Brain microvascular endothelial cell (primary cell): ENCODE measurements at regions not wholly inside any gene's neighbourhood (a gene's known extent, or its start where the extent isn't known, plus 50 kb on each side); places are given as distances from the start of the nearest gene placed in this dataset.

ENCODE experiments used
- DNase-seq: peaks from one replicate; pipeline ENCODE4 v3.0.0-alpha.2; 2020
- H3K27ac ChIP-seq: fragments of 250-450 bp; sonication (Bioruptor Pico); 2 replicates; pipeline ENCODE4 v1.5.1; 2020; ENCODE audit warnings: mild to moderate bottlenecking, moderate library complexity
- H3K27me3 ChIP-seq: fragments of 250-450 bp; sonication (Bioruptor Pico); replicated peaks from 2 replicates; pipeline ENCODE4 v1.5.1; 2020; ENCODE audit warnings: mild to moderate bottlenecking
- H3K36me3 ChIP-seq: fragments of 250-450 bp; sonication (Bioruptor Pico); replicated peaks from 2 replicates; pipeline ENCODE4 v1.5.1; 2020; ENCODE audit warnings: mild to moderate bottlenecking
- H3K4me3 ChIP-seq: 2 replicates; pipeline ENCODE4 v1.5.1; 2011; ENCODE audit warnings: low read depth, mild to moderate bottlenecking, control low read depth, low read length, moderate library complexity
- in situ Hi-C: cut with HindIII; loops from 2 replicates; pipeline ENCODE4 v1.10.0; 2017; ENCODE audit warnings: low sequenced_read_pairs, low pct_ligation_motif_present
- TF ChIP-seq, protein P1 (sequence below): IDR thresholded peaks from 2 replicates; pipeline ENCODE4 v1.5.1; 2011; ENCODE audit warnings: low read depth, mild to moderate bottlenecking, moderate library complexity, low read length, control low read depth, inconsistent platforms; ENCODE audit errors: missing control alignments

DNA sequence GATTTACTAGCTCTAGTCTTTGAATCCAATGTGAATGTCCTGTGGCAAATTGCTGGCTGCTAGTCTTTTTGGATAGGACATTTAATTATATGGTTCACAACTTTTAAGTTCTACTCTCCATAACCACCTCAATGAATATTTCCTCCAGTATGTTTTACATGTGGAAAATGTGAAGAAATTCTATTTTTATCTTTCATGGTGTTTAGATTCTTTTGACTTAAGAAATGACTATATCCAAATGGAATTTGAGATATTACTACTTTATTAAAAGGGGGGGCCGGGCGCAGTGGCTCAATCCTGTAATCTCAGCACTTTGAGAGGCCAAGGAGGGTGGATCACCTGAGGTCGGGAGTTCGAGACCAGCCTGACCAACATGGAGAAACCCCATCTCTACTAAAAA is 202.0 kb downstream of the ARL4A start:
- TF ChIP-seq, protein P1, sequence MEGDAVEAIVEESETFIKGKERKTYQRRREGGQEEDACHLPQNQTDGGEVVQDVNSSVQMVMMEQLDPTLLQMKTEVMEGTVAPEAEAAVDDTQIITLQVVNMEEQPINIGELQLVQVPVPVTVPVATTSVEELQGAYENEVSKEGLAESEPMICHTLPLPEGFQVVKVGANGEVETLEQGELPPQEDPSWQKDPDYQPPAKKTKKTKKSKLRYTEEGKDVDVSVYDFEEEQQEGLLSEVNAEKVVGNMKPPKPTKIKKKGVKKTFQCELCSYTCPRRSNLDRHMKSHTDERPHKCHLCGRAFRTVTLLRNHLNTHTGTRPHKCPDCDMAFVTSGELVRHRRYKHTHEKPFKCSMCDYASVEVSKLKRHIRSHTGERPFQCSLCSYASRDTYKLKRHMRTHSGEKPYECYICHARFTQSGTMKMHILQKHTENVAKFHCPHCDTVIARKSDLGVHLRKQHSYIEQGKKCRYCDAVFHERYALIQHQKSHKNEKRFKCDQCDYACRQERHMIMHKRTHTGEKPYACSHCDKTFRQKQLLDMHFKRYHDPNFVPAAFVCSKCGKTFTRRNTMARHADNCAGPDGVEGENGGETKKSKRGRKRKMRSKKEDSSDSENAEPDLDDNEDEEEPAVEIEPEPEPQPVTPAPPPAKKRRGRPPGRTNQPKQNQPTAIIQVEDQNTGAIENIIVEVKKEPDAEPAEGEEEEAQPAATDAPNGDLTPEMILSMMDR = no peak
- peak; percentile 40 for DNase-seq
- H3K27ac ChIP-seq = no peak overlapping the region

DNA sequence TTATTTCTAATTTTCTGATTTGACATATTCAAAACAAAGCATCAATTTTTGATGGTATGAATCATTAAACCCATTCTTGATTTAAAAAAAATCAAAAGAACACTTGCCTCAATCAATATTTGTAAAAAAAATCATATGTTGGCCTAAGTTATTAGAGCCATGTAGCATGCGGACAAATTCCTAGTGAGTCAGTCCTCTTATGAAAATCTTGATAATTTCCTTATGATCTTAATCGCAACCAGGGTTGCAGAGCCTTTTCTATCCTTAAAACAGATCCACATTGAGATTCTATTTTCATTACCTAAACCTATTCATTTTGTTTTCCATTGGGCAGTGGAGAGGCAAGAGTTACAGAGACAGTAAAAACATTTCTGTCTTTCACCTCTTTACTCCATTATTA is 203.2 kb downstream of the ARL4A start:
- H3K27me3 ChIP-seq = no peaks in the 10 kb centered on the region
- in situ Hi-C loops = no loop called here
- TF ChIP-seq, protein P1 = no peak
- no peak for DNase-seq
- no peak overlapping the region for H3K4me3 ChIP-seq
- H3K27ac ChIP-seq = no peak overlapping the region
- no peaks in the 10 kb centered on the region for H3K36me3 ChIP-seq

More for the DNA sequence above, 202.0 kb downstream of the ARL4A start:
- Histone ChIP-seq H3K36me3 (no peaks in the 10 kb centered on the region), H3K4me3 (no peak overlapping the region), H3K27me3 (no peaks in the 10 kb centered on the region)
- in situ Hi-C loops = no loop called here

DNA sequence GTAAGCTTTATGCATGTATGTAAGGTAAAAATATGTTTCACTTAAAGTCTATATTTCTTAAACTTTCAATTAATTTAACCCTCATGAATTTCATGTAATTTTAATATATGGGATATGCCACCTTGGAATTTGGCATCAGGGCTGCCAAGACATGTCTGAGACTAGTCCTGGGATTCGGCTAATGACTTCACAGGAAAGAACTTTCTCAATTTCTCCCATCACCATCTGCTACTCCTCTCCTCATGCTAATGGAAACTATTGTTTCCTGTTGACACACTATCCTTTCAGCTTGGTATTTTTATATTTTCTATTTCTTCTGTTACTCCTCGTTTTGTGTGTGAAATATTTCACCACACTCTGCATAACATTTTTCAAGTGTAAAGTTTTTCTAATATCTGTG is 205.9 kb downstream of the ARL4A start:
- Histone ChIP-seq H3K27me3 (no peaks in the 10 kb centered on the region), H3K36me3 (no peaks in the 10 kb centered on the region), H3K4me3 (no peak overlapping the region), H3K27ac (no peak overlapping the region)
- no peak for DNase-seq
- TF ChIP-seq, protein P1 = no peak
- in situ Hi-C loops = no loop called here

DNA sequence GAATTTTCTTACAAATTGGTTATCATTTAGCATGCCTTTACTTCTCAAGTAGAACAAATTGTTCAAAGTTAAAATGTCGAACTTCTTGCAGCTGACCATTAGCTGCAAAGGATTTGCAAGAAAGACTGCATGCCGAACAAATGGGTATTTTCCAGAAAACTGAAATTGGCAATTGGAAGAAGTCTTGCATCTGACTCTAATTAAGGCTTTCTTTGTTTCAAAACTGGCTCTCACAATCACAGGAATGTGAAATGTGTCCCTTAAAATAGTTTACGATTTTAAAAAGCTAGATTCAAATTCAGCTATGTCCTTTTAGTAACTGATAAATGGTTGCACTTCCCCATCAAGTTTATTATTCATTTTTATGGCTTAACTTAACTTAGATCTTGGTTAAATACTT is 207.9 kb downstream of the ARL4A start:
- Histone ChIP-seq H3K36me3 (no peaks in the 10 kb centered on the region), H3K27me3 (no peaks in the 10 kb centered on the region), H3K27ac (no peak overlapping the region), H3K4me3 (no peak overlapping the region)
- TF ChIP-seq, protein P1 = no peak
- no peak for DNase-seq
- in situ Hi-C loops = no loop called here

DNA sequence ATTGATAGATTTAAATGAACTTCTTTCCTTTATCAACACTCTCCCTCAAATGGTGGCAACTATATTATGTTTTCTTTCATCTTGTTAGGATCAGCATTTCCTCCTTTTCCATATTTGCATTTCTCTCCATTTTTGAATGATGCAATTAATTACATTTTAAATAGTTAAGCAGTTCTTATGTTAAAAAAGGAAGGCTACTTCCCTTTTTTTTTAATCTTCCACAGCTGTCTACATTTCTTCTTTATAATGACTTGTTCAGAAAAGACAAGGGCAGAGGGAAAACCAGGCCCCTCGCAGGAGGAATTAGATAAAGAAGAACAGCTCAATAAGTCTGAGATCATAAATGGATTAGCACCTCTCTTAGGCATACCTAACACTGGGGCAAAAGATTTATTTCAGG is 208.9 kb downstream of the ARL4A start:
- TF ChIP-seq, protein P1 = no peak
- DNase-seq = no peak
- in situ Hi-C loops = no loop called here
- H3K36me3 ChIP-seq = no peaks in the 10 kb centered on the region
- no peak overlapping the region for H3K27ac ChIP-seq
- H3K4me3 ChIP-seq = no peak overlapping the region
- H3K27me3 ChIP-seq = no peaks in the 10 kb centered on the region

DNA sequence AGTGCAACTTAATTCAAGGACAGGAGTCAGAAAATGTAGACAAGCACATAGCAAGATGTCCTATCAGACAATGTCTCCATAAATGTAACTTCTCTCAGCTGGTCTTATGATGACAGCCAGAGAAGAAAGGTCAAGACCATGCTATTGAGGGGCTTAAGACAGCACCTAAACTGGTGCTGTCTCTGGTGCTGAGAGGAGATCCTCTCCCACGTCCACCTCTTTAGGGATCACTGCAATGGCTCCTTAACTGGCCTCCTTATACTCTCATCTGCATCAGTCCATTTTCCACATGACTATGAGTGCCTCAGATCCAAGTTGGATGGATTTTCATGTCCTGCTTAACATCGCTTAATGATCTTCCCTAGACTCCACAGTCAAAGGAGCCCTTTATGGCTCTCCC is 210.6 kb downstream of the ARL4A start:
- no peak for DNase-seq
- no peaks in the 10 kb centered on the region for H3K27me3 ChIP-seq
- H3K36me3 ChIP-seq = no peaks in the 10 kb centered on the region
- TF ChIP-seq, protein P1 = no peak
- no peak overlapping the region for H3K4me3 ChIP-seq
- no peak overlapping the region for H3K27ac ChIP-seq
- in situ Hi-C loops = no loop called here
